GM21423 (cell line): ENCODE measurements at regions not wholly inside any gene's neighbourhood (a gene's known extent, or its start where the extent isn't known, plus 50 kb on each side); places are given as distances from the start of the nearest gene placed in this dataset.

ENCODE experiments used
- ATAC-seq: cut with Tn5 transposase; IDR thresholded peaks from one replicate; pipeline ENCODE4 v1.9.1; 2021; ENCODE audit warnings: mild to moderate bottlenecking, moderate library complexity; ENCODE audit not compliant: unreplicated experiment

DNA sequence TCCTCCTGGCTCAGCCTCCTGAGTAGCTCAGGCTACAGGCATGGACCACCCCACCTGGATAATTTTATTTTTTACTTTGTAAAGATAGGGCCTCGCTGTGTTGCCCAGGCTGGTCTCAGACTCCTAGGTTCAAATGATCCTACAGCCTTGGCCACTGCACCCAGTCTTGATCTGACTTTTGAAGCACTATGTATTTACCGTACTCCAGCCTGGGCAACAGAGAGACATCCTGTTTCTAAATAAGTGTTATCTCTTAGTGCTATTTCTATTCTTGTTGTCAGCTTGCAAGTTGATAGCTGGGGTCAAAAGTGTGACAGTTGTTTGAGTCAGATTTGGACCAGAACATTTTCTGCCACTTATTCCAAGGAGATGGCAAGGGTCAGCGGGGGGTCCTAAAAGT lies 486.4 kb downstream of the NPIPA7 start:
- ATAC-seq: no peak

DNA sequence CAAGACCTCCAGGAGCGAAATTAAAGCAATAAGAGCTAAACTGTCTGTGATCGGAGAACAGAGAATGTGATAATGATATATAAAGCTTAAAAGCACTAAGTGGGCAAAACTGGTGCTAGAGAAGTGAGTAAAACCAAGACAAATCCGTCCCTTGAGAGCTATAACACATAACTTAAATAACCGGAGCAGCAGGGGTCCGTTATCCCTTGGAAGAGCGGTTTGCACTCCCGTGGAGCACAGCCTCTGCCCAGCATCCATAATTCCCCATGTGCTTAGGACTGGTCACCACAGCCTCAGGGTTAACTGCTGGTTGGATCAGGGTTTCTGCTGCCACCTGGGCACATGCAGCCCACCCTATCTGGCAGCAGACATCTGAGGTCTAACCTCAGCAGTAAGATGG lies 489.0 kb downstream of the NPIPA7 start:
- no peak for ATAC-seq

DNA sequence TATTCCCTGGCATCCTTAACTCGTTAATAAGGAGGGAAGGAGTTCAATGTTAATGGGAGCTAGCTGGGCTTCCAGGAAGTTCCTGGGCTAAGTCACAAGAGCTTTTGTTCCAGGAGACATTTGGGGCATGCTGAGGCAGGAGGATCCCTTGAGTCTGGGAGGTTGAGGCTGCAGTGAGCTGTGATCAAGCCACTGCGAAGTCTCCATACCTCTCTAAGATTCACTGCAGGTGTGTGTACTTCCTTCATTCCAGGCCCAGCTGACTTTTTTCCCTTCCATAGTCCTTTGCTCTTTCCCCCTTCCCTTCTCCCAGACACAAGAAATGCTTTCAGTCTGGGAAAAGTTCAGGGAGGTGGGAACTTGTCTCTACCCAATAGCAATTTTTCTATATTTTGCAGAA lies 489.8 kb downstream of the NPIPA7 start:
- ATAC-seq: no peak

DNA sequence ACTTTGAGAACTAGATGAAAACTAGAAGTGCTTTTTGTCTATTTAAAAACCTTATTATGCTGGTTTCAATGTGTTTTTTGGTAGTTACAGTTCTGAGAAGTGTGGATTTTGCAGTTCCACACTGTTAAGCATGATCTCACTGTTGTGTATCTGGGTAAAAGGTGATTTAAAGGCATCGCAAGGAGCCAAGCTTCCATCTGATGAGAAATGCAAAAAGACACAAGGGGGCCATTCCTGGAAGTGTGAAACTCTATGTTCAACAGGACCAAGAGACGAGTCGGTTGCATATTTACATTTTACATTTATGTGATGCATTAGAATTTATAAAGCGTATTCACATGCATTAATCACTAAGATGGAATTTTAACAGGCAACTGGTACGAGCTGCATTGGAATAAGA lies 490.8 kb downstream of the NPIPA7 start:
- no peak for ATAC-seq

DNA sequence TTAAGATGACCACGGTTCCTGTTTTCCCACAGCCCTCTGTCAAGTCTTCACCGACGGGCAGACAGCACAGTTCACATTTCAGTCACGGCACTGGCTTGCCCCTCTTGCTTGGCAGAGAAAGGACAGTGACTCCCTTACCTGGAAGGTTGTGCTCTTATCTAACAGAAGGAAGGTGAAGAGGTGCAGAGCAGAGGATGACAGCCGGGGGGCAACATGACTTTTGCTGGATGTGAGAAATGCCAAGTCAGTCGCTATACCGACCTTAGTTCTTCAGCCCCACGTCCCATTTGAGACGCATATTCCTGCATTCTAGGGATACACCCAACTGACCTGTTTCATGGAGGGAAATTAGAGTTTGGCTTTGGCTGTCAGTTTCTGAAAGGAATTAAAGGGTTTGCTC lies 492.3 kb downstream of the NPIPA7 start:
- ATAC-seq: no peak

DNA sequence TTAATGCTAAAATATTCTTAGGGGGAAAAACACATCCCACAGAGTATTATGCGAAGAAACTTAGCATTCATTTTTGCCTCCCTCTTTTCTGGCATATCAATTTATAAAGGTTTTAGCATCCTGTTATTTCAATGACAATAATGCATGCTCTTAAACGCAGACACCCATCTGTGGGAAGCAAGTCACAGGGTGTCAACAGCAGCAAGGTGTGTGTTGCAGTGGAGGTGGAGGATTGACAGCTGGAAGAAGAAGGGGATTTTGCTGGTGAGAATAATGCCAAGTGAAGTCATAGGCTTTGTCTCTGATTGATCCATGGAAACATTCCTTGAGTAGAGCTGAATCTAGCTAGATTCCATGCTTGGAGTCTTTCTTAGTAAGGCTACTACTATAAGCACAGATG lies 498.1 kb downstream of the NPIPA7 start:
- no peak for ATAC-seq

DNA sequence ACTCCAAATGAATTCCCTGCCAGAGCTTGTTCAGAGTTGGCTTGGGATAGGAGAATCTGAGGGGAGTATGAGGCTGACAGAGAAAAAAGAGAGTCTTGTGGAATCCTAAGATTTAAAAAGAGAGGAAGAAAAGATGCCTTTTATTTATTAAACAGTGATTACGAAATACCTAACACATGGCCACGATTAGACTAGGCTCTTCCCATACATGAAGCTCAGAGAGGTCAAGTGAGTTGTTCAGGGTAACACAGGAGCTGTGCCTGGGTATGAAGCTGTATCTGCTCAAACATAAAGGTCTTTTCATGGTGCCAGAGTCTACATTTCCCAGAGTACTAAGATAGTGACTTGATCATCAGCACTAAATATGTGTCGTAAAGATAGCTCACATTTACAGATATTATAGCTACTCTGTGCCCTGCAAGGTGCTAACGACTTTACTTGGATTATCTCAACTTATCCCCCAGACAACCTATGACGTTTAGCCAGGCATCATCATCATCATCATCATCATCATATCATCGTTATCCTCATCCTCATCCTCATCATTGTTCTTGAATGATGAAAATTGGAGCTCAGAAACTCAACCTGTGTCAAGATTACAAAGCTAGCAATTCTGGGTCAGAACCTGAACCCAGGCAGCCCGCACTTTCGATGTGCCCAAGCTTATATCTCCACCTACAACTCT lies 500.8 kb downstream of the NPIPA7 start:
- ATAC-seq: no peak

DNA sequence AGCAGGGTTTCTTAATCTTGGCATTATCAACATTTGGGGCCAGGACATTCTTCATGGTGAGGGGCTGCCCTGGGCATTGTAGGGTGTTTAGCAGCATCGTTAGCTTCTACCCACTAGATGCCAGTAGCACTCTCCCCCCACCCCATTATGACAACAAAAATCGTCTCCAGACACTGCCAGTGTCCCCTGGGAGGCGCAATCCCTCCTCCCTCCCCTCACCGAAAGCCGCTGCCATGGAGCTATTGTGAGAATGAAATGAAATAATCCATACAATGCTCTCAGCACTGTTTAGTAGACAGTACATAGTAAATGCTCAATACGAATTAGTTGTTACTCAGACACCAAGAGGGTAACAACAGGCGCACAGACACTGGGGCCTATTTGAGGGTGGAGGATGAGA lies 502.9 kb downstream of the NPIPA7 start:
- ATAC-seq: no peak

DNA sequence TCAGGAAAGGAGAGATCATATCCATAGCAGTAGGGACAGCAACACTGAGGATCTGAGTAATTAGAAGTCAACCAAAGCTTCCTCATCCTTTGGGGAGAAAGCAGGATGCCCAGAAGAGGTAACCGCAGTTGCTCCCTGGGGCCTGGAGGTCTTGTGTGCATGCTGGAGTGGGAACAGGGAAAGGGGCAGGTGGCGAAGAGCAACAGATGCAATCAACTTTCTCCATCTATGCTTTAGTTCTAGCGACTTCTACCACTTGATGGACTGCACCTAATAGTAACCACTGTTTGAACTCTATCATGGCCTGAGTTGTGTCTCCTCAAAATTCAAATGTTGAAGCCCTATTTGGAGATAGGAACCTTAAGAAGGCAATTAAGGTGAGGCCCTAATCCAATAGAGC lies 503.8 kb downstream of the NPIPA7 start:
- no peak for ATAC-seq

DNA sequence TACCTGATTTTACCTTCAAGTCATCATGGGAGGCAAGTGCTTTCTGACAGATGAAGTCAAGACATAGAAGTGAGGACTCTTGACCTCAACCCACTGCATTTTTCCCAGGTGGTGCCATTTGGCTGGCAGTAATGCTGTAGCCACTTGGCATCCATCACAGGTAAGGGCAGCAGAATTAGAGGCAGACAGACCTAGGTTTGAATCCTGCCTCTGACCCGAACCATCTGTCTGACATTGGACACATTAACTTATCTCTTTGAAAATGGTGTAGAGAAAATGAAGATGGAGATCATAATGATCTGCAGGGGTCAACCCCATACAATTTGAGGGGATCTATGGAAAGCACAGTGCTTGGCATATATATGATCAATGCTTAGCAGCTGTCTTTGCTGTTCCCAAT lies 505.5 kb downstream of the NPIPA7 start:
- no peak for ATAC-seq

DNA sequence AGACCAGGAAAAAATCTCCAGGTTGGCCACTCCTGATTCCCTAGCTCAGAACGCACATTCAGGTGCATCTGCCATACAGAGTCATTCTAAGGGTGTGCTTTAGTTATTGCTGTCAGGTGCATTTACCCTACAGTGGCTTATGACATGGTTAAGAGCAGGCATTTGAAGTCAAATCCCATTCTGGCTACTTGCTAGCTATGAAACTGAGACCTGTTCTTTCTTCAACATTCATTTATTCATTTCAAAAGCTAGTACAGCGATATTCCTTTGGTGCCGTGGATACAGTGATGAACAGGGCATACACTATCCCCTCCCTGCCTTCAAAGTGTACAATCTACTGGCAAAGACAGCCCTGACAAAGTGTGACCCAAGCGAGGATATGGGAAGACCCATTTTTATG lies 508.3 kb downstream of the NPIPA7 start:
- ATAC-seq: no peak

DNA sequence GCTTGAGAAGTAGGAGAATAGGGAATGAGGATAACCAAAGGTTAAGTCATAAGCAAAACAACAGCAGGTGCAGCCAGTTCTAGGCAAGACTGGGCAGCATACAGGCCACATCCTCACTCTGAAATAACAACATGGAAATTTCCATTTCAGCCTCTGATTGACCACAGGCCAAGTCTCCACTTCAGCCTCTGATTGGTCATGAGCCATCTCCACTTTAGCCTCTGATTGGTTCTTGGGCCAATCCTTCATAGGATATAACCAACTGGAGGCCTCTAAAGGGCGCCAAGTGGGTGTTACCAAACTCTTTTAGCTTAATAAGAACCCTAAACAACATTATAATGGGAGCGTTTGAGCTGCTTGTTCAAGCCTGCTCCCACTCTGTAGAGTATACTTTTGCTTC lies 512.0 kb downstream of the NPIPA7 start:
- no peak for ATAC-seq

DNA sequence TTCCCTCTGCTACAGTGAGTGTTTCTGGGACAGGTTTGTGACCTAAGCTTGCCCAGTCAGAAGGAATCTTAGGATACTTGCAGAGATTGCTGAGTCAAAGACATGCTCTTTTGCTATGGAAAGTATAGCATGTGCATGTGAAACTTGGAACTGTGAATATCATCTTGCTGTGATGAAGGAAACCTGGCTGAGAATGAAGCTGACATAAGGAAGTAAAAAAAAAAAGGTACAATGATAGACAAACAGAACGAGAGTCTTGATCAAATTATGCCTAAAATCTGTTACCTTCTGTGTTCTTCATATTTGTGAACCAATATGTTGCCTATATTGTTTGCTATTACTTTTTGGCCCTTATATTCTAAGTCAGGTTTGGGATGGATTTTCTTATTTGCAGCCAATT lies 525.7 kb downstream of the NPIPA7 start:
- no peak for ATAC-seq

DNA sequence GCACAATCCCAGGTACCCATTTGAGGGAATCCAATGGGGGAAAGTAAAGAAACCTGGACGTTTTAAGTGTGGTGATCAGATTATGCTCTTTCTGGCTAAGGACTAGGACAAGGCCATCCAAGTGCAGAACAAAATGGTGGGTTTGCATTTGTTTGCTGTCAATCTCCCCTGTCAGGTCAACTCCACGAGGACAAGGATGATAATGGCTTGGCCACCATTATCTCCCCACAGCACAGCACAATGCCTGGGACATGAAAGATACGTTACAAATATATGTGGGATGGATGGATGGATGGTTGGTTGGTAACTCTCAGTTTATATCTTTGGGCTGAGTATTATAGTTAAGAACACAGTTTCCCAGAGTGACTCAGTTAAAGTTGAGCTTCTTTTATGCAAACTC lies 526.9 kb downstream of the NPIPA7 start:
- no peak for ATAC-seq

DNA sequence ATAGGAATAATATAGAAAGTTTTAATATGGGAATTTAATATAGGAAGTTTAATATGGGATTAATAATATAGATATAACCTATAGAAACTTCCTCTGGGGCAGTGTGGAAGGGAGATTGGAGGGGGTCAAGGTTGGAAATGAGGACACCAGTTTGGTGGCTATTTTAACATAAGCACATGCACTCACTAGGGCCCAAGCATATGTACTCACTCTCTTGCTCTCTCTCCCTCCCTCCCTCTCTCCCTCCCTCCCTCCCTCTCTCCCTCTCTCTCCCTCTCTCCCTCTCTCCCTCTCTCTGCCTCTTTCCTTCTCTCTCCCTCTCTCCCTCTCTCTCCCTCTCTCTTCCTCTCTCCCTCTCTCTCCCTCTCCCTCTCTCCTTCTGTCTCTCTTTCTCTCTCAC lies 528.1 kb downstream of the NPIPA7 start:
- ATAC-seq: no peak

DNA sequence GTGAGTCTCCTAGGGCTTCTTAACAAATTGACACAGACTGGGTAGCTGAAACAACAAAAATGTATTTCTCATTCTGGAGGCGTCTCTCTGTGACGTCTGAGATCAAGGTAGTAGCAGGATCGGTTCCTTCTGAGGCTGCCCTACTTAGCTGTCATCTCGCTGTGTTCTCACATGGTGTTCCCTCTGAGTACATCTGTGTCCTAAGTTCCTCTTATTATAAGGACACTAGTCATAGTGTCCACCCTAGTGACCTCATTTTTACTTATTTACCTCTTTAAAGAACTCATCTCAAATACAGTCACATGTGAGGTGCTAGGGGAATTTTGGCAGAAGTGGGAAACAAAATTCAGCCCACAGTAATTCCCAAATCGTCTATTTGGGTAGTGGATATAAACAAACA lies 529.1 kb downstream of the NPIPA7 start:
- no peak for ATAC-seq

DNA sequence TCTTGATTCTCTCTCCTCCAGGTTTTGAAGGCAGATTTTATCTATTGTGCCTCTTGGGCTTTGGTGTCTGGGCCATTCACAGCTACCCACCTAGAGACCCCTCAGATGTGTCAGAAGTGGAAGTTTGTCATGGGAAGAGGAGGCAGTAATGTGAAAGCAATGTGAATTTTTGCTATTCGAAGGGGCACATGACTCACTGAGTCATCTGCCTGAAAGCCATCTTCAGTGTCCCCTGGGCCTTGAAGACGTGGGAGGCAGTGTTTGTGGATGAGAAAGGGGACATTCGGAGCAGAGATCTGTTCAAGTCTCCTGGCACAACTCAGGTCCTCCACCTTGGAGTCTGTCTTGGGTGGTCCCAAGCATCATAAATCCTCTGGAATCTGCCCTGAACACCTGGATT lies 530.2 kb downstream of the NPIPA7 start:
- no peak for ATAC-seq

DNA sequence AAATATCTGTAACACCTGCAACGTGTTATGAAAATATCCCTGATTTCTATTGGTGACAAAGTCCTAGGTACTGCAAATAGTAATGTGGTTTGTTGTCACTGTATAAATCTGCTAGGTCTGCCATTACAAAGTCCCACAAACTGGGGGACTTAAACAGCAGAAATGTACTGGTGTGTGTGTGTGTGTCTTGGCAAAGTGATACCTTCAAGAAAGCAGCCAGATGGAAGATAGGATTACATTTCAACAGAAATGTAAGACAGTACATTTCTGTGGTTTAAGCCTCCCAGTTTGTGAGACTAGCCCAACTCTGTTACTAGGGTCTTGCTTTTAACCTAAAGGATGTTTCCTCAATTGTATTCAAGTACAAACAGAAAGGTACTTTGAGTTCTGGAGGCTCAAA lies 531.7 kb downstream of the NPIPA7 start:
- ATAC-seq: no peak

DNA sequence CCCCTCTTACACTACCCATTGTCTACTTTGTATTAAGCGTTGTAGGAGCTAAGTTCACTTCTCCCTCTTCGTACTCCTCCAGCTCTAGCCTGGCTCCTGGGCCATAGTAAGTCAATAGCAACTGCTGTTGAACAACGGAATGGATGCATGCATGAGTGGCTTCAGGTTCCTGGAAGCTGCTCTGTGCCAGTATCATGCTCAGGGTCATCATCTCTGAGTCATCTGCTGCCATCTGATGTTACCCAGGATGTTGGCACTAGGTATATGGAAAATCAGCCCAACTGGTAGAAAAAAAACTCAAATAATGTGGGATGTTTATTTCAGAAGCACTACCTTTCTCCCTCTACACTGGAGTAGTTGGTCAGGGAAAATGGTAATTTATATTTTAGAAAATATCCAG lies 536.8 kb downstream of the NPIPA7 start:
- ATAC-seq: no peak

DNA sequence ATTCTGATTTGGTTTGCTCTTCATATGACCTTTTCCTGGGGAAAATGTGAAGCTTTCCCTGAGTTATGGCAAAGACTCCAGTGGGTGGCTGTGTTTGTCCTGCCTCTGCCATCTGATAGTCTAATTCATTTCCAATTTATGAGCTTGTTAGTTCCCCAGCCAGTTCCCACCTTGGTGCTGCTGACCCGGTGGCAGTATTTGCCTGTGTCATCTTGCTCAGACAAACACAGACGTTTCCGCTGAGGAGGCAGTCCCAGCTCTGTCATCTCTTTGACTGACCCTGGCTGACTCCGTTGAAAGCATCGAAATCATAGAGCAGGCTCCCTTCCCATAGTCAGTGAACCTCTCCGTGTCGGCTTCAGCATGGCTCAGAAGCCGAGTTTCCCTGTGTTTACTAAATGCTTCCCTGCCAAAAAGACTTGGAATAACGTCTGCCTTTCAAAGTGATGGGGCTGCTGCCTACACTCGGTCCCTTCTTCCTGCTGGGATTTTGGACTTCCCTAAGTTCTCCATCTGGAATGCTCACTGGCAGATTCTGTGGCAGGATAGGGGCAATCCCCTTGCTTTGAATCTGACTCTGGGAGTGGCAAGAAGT lies 538.3 kb downstream of the NPIPA7 start:
- no peak for ATAC-seq

DNA sequence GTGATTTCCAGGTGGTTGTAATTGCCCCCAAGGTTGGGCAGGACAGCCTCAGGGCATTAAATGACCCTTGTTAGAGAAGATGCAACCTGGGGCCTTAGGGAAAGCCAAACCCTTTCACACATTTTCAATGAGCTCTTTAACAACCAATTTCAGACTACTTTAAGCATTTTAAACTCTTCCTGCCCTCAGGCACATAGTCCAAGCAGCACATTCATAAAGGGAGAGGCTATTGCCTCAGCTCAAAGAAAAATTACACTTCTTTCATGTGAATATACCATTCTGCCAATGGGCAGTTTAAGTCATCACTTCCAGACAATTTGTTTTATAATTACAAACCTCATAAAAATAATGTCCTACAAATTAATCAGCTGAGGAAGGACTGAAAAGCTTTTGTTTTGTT lies 544.5 kb downstream of the NPIPA7 start:
- ATAC-seq: no peak

DNA sequence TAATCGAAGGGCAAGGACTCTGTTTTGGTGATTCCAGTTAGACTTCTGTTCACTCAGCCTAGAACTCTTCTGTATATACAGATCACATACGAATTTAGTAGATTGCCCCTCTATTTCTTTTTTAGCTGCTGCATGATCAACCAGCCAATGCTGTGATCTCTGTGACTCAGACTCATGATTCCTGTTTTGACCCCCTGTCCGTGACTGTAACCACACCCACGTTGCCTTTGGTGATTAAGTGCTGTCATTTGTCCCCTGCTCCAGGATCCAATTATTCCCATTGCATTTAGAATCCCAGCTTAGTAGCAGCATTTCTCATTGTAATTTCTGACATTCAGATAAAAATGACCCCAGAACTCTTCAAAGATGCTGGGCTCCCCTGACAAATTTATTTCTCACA lies 545.7 kb downstream of the NPIPA7 start:
- no peak for ATAC-seq

DNA sequence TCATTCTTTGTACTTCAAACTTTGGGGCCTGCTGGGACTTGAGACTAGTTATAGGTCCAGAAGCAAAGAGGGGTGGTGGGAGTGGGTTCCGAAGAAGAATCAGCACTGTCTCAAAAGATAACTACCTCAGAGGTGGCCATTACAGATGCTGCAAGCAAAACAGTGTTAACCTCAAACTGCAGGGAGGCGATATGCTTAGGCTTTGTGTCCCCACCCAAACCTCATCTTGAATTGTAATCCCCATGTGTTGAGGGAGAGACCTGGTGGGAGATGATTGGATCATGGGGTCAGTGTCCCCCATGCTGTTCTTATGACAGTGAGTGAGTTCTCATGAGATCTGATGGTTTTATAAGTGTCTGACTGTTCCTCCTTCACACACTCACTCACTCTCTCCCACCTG lies 545.3 kb downstream of the XYLT1 start:
- ATAC-seq: no peak
